Frontal cortex (tissue), 3 donors: ENCODE measurements at regions not wholly inside any gene's neighbourhood (a gene's known extent, or its start where the extent isn't known, plus 50 kb on each side); places are given as distances from the start of the nearest gene placed in this dataset.

ENCODE experiments used
- DNase-seq, 2 donors: peaks; one replicate each; pipeline ENCODE4 v3.0.0; 2012; ENCODE audit warnings: low spot score in 2 of 2
- FAIRE-seq: peaks from 2 replicates; lab custom pipeline; 2012; peaks lifted over from hg19 to GRCh38; lab: Jason Lieb, UNC
- donor health status: control.
- donor health status: control.
- donor health status: control.

DNA sequence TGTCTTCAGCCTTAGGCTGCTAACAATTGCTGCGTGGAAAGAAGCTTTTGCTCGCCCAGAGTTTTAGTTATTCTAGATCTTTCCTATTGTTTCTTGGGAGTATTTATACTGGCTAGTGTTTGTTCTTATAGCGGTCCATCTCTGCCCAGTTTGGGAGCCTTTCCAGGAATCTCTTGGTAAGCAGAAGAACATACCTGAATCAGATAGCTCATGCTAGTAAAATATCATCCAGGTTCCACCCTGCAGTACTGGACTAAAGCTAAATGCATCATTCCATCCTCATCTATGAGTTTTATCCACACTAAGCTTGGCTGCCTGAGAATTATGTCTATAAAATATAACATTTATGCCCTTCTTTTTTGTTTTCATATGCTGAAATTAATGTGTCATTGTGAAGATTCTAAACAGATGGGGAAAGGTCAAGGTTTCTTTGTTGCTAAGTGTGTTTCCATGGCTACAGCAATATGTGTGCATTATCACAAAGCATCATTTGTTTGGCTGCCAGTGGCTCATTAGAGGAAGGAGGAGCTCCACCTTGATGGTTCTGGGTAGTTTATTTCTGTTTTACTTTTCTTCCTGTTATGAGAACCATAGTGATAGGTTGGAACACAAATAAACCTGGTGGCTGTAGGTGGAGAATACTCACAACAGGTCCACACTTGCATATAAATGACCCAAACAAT, 182.8 kb downstream of the PIK3C3 start:
- no peak for DNase-seq
- no peak for FAIRE-seq

- DNase-seq (no peak), FAIRE-seq (no peak)
Observed at GRCh38 chr18:42141439-42141838, 186.4 kb downstream of the PIK3C3 start.

GRCh38 chr18:42155024-42155423, 200.0 kb downstream of the PIK3C3 start:
- FAIRE-seq = no peak
- no peak for DNase-seq

GRCh38 chr18:42156281-42156680, 201.2 kb downstream of the PIK3C3 start:
- DNase-seq = no peak
- FAIRE-seq = no peak

GRCh38 chr18:42157420-42157819, 202.4 kb downstream of the PIK3C3 start:
- FAIRE-seq (no peak), DNase-seq (no peak)

DNA sequence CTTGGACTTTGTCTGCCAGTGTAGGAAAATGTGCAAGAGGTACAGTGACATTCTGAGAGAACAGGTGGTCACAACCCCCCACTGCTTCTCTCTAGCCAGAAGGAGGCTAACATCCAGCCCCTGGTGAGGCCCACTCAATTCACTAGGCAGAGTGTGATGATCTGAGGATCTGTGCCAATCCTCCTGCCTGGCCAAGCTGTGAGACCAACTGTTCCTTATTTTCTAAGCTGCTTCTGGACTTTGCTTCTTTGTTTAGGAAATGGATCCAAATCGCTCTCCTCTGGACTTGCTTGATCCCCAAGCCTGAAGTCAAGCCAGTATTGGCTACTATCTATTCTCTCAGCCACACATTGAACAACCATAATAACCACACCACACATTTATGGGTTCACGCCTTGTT, 202.8 kb downstream of the PIK3C3 start:
- FAIRE-seq = no peak

DNA sequence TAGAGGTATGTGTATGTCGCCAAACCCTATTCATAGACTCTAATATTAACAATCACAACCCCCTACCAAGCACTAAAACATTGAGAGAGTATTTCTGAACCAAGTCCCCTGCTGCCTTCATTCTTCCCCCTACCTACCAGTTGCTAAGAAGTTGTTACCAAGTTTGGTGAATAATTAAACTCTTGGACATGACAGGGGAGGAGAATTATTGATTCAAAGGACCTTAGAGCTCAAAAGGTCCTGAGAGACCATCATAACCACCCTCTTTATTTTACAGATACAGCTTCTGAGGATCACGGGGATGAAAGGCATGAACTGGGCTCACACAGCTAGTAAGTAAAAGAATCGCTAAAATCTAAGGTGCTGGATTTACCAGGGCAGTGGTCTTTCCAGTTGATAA, 204.1 kb downstream of the PIK3C3 start:
- DNase-seq (no peak), FAIRE-seq (no peak)

More for the DNA sequence above, 202.8 kb downstream of the PIK3C3 start:
- DNase-seq = no peak

DNA sequence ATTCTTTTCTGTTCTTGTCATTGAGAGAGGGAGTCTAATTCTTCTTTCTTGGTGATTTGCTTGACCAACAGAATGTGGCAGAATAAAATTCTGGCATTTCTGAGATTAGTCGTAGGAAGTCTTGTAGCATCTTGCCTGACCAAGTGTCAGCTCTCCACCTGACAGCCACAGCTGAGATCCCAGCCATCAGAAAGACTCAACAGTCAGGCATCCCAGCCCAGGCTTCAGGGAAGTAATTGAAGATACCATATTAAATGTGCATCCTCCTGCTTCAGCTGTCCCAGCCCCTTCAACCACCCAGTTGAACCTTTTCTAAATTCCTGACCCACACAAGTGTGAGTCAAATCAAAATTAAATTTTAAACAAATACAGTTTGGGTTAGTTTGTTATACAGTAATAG, 208.3 kb downstream of the PIK3C3 start:
- DNase-seq = no peak
- FAIRE-seq = no peak

GRCh38 chr18:42164556-42164955, 209.5 kb downstream of the PIK3C3 start:
- FAIRE-seq = no peak
- no peak for DNase-seq

- DNase-seq = no peak
- FAIRE-seq = no peak
Observed at GRCh38 chr18:42165922-42166513, 211.0 kb downstream of the PIK3C3 start.

GRCh38 chr18:42168487-42168886, 213.5 kb downstream of the PIK3C3 start:
- FAIRE-seq (no peak), DNase-seq (no peak)

DNA sequence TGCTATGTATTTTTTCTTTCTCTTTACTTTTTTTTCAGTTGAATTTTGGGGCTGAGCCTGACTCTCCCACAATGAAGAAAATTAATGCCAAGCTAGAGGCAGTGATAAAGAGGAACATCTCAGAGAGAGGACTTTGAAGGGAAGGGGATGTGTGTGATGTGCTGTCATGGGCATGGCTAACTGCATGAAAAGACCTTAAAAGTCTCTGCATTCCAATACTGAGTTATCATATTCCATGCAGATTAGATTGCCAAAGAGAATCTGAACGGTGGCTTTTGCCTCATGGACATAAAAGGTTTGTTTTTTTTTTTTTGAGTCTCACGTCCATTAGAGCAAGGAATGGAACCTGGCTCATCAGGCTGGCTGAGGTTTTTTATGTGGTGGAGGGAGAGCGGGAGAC, 213.9 kb downstream of the PIK3C3 start:
- no peak for FAIRE-seq
- DNase-seq = no peak

- no peak for FAIRE-seq
- no peak for DNase-seq
Observed at GRCh38 chr18:42174909-42175308, 219.9 kb downstream of the PIK3C3 start.

GRCh38 chr18:42176599-42176998, 221.6 kb downstream of the PIK3C3 start:
- no peak for FAIRE-seq

GRCh38 chr18:42177390-42177789, 222.4 kb downstream of the PIK3C3 start:
- FAIRE-seq (no peak), DNase-seq (no peak)

More at GRCh38 chr18:42176599-42176998, 221.6 kb downstream of the PIK3C3 start:
- DNase-seq = no peak

DNA sequence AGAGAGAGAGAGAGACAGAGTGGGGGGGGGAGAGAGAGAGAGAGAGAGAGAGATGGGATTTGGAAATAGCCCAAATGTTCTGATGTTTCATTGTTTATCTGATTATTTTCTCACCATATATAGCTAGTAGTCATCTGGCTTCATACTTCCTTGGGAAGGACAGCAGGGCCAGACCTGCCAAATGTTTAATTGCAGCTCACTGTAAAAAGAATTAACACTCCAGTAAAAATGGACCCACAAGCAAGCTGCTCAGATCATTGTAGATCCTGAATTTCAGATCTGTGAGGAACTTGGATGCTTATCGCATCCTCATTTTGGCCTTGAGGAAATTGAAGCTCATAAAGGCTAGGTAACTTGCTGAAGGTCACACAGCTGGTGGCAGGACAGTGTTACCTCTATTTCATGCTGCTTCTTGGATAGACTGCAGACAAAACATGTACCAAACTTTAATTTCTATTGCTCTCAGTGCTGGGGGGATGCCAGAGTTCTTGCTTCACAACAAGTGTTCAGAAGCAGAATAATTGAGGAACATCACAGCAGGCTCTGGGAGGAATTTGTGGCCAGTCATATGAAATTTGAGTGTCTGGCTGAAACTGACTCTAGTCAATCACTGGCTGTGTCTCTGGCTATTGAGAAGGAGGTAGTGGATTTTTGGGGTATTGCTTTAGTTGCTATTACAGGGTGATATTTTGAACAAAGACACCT, 223.5 kb downstream of the PIK3C3 start:
- FAIRE-seq (no peak), DNase-seq (no peak)

DNA sequence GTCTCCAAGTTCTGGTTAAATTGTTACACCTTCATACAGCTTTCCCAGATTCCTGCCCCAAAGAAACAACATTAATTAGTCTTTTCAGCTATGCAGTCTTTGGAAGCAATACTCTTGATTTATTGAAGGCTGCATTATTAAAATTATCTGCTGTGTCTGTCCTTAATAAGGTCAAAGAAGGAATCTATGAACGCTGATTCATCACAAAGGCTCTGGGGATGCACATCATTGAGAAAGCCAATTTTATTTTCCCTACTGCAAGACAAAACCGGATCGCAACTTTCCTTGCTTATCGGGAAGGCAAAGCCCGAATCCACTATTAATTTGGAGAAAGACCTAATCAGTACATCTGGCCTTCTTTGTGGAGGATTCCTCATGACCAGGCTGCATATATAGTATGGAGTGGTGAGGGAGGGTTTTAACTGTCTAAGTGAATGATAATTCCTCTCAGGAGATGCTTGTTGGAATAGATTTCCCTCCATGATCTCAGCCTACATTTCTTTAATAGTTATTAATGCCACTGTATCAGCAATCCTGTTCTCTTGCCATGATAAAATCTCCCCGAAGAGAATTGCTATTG, 224.6 kb downstream of the PIK3C3 start:
- DNase-seq (no peak), FAIRE-seq (no peak)

- DNase-seq = no peak
- no peak for FAIRE-seq
Observed at GRCh38 chr18:42181474-42181873, 226.4 kb downstream of the PIK3C3 start.

DNA sequence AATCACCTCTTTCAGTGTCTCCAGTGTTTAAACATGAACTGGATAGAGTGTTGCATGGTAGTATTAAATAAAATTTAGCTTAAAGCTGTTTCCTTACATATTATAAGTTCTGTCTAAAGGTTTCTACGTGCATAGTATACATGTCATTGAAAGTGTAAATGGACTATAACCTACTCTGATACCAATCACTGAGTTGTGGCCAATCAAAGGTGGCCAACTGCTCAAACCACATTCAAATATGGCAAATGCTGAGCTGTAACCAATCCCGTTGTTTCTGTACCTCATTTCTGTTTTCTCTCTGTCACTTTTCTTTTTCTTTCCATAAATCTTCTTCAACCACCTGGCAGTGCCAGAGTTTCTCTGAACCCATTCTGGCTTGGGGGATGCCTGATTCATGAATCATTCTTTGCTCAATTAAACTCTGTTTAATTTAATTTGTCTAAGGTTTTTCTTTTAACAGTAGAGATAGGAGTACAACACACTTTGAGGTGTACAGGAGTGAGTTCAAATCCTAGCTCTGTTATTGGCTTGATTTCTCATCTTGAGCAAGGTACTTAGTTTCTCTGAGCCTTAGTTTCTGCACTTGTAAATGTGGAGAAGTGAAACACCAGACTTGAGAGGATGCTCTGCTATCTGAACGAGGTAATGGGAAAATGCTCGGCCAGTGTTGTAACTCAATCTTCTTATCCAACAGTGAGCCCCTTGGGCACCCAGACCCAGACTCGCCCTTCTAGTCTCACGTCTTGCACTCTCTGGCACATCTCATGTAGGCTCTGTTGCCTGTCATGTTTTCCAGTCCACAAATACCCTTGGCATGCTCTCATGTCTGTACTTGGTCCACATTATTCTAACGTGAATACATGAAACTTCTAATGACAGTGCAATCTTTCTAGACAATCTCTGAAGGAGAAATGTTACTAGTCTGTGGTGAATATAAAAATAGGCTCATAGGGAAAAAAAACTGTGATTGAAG, 228.0 kb downstream of the PIK3C3 start:
- DNase-seq = no peak
- FAIRE-seq = no peak

DNA sequence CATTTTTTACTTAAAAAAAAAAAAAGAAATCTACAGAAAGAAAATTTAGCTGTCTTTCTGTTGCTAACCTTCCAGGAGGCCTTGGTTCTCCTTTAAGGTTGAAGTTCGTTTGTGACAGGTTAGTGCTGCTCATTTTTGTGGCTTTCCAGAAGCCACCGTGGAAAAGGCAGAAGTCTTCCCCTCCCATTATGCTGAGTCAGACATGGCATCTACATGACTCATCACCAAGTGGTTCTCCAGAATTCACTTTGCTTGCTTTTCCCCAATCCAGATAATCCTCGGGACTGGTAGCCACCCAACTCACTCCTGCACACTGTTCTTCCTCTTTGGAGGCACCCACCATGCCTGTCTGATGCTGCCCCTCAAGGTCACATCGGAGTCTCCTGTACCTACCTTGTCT, 228.7 kb downstream of the PIK3C3 start:
- FAIRE-seq = no peak
- no peak for DNase-seq
